Psoas muscle (tissue), 7 donors: ENCODE measurements at regions not wholly inside any gene's neighbourhood (a gene's known extent, or its start where the extent isn't known, plus 50 kb on each side); places are given as distances from the start of the nearest gene placed in this dataset.
A peak's percentile ranks its signal among the peaks of the same experiment; 100 is the strongest.

Experiments
- ATAC-seq, 4 donors: fragments of 200-7000 bp; cut with Tn5 transposase; one replicate each; pipeline ENCODE4 v1.9.1; 2020; ENCODE audit warnings: moderate library complexity in 3 of 4, mild to moderate bottlenecking in 2 of 4
- DNase-seq, 2 donors: peaks; one replicate each; pipeline ENCODE4 v3.0.0-alpha.2; 2020
- H3K27ac ChIP-seq: fragments of 200-600 bp; one replicate; pipeline ENCODE4 v1.8.0; 2022
- H3K27me3 ChIP-seq, 3 donors: fragments of 200-600 bp in 1 of 3; one replicate each; pipeline versions ENCODE4 v1.6.1 to v1.8.0; 2013 to 2022; ENCODE audit warnings: low read length in 2 of 3, mild to moderate bottlenecking in 2 of 3, moderate library complexity in 1 of 3; ENCODE audit not compliant: insufficient read depth in 3 of 3
- H3K36me3 ChIP-seq, 2 donors: fragments of 200-600 bp in 1 of 2; one replicate each; pipeline versions ENCODE4 v1.6.1 to v1.8.0; 2013 to 2022; ENCODE audit warnings: low read depth in 1 of 2, mild to moderate bottlenecking in 1 of 2, moderate library complexity in 1 of 2; ENCODE audit not compliant: insufficient read depth in 1 of 2
- H3K4me1 ChIP-seq: fragments of 200-600 bp; one replicate; pipeline ENCODE4 v1.8.0; 2022
- H3K4me3 ChIP-seq: fragments of 200-600 bp; one replicate; pipeline ENCODE4 v1.8.0; 2022; ENCODE audit warnings: mild to moderate bottlenecking
- H3K9me3 ChIP-seq: fragments of 200-600 bp; one replicate; pipeline ENCODE4 v1.8.0; 2022
- WGBS, 3 donors: extraction: QIAGEN DNeasy Blood & Tissue Kit; methylation state at CpG; one replicate each; pipeline versions ENCODE4 v1.1.6 to v1.1.7; 2013; 5-methylcytosine and 5-hydroxymethylcytosine counted together
- intact Hi-C, 2 donors: fragments of 100-400 bp; cut with DNase I; formaldehyde crosslinking; loops; one replicate each; pipeline versions ENCODE4 v1.11.0 to v1.14.2; 2022
- TF ChIP-seq, protein P1 (sequence below): fragments of 200-600 bp; IDR thresholded peaks from one replicate; pipeline ENCODE4 v1.8.0; 2022; ENCODE audit warnings: antibody characterized with exemption
- donor health status: healthy with polysubstance abuse.
- donor health status: DM: no; HTN: no; CAD: no; lungs with moderate emphysema.
- donor health status: Bipolar disorder and iron deficiency.
- donor health status: healthy.
- donor health status: DM: yes; HTN: yes; CAD: no.
- donor health status: DM: no; HTN: no; CAD: no.
- donor health status: DM: yes; HTN: yes; CAD: no.

- intact Hi-C loops, result no loop called here
- Histone ChIP-seq H3K4me1 (no peaks in the 10 kb centered on the region), H3K36me3 (no peaks in the 10 kb centered on the region), H3K4me3 (no peak overlapping the region), H3K27ac (no peak overlapping the region), H3K9me3 (no peaks in the 10 kb centered on the region), H3K27me3 (no peaks in the 10 kb centered on the region)
- no peak for ATAC-seq
- no peak for DNase-seq
- TF ChIP-seq, protein P1, sequence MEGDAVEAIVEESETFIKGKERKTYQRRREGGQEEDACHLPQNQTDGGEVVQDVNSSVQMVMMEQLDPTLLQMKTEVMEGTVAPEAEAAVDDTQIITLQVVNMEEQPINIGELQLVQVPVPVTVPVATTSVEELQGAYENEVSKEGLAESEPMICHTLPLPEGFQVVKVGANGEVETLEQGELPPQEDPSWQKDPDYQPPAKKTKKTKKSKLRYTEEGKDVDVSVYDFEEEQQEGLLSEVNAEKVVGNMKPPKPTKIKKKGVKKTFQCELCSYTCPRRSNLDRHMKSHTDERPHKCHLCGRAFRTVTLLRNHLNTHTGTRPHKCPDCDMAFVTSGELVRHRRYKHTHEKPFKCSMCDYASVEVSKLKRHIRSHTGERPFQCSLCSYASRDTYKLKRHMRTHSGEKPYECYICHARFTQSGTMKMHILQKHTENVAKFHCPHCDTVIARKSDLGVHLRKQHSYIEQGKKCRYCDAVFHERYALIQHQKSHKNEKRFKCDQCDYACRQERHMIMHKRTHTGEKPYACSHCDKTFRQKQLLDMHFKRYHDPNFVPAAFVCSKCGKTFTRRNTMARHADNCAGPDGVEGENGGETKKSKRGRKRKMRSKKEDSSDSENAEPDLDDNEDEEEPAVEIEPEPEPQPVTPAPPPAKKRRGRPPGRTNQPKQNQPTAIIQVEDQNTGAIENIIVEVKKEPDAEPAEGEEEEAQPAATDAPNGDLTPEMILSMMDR, result no peak
- 65 to 82% (median 76%) methylated on average over 3 of the region's 3 CpGs for WGBS, 3 donors
Observed at GRCh38 chr12:30425445-30425844, 270.2 kb downstream of the IPO8 start.

GRCh38 chr12:30423330-30423729 is 272.3 kb downstream of the IPO8 start:
- H3K4me1 ChIP-seq, result no peaks in the 10 kb centered on the region
- H3K27me3 ChIP-seq, result no peaks in the 10 kb centered on the region
- TF ChIP-seq, protein P1, result no peak
- no peaks in the 10 kb centered on the region for H3K36me3 ChIP-seq
- no peak overlapping the region for H3K27ac ChIP-seq
- intact Hi-C loops, result no loop called here
- 77 to 84% (median 78%) methylated on average over 5 of the region's 5 CpGs for WGBS, 3 donors
- no peak overlapping the region for H3K4me3 ChIP-seq
- DNase-seq (no peak), ATAC-seq (no peak)
- H3K9me3 ChIP-seq, result no peaks in the 10 kb centered on the region

DNA sequence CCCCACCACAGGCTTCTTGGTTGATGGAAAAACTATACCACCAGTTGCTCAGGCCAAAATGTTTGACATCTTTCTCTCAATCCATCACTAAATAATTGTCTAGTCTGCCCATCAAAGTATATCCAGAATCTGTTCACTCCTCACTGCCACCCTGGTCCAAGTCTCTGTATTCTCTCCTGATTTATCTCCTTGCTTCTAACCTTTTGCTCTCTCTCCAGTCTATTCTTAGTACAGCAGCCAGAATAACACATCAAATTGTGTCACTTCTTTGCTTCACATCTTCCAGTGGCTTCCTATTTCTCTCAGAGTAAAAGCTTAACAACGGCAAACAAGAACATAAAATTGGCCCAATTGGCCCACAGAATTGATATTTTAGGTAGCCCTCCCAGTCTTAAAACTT is 272.8 kb downstream of the IPO8 start:
- intact Hi-C loops, result no loop called here
- H3K4me3 ChIP-seq, result no peak overlapping the region
- no peaks in the 10 kb centered on the region for H3K4me1 ChIP-seq
- DNase-seq (no peak), ATAC-seq (no peak)
- 69 to 83% (median 81%) methylated on average over 1 of the region's 1 CpG for WGBS, 3 donors
- H3K36me3 ChIP-seq, result no peaks in the 10 kb centered on the region
- no peak overlapping the region for H3K27ac ChIP-seq
- TF ChIP-seq, protein P1, result no peak
- no peaks in the 10 kb centered on the region for H3K27me3 ChIP-seq
- H3K9me3 ChIP-seq, result no peaks in the 10 kb centered on the region

GRCh38 chr12:30420561-30420960 is 275.1 kb downstream of the IPO8 start:
- Histone ChIP-seq H3K27ac (no peak overlapping the region), H3K9me3 (no peaks in the 10 kb centered on the region), H3K4me1 (no peaks in the 10 kb centered on the region), H3K27me3 (no peaks in the 10 kb centered on the region), H3K36me3 (no peaks in the 10 kb centered on the region), H3K4me3 (no peak overlapping the region)
- TF ChIP-seq, protein P1, result no peak
- DNase-seq, result no peak
- 71 to 83% (median 73%) methylated on average over 3 of the region's 3 CpGs for WGBS, 3 donors
- intact Hi-C loops, result no loop called here
- no peak for ATAC-seq

GRCh38 chr12:30417697-30418231 is 277.9 kb downstream of the IPO8 start:
- TF ChIP-seq, protein P1, result no peak
- H3K36me3 ChIP-seq, result no peaks in the 10 kb centered on the region
- H3K4me1 ChIP-seq, result no peaks in the 10 kb centered on the region
- no peaks in the 10 kb centered on the region for H3K9me3 ChIP-seq
- 41 to 60% (median 54%) methylated on average over 5 of the region's 5 CpGs for WGBS, 3 donors
- H3K27me3 ChIP-seq, result no peaks in the 10 kb centered on the region
- H3K4me3 ChIP-seq, result no peak overlapping the region
- peak; percentile 40 to 79 (median 70) for ATAC-seq
- intact Hi-C loops, result no loop called here
- DNase-seq, result peak; percentile 19 to 61
- no peak overlapping the region for H3K27ac ChIP-seq
